PC-9 (cell line): ENCODE measurements at regions not wholly inside any gene's neighbourhood (a gene's known extent, or its start where the extent isn't known, plus 50 kb on each side); places are given as distances from the start of the nearest gene placed in this dataset.
A peak's percentile ranks its signal among the peaks of the same experiment; 100 is the strongest.

ENCODE experiments used
- BruUV-seq: library from RNA; stranded (reverse); fragments of 400-500 nt; replicated peaks from 2 replicates; lab custom pipeline; 2021; lab: Mats Ljungman, UMichigan
- CTCF ChIA-PET: fragments of 300-600 bp; sonication (Branson Sonifier 250); formaldehyde crosslinking; loops from one replicate; lab custom pipeline; 2022; ENCODE audit warnings: antibody characterized with exemption; lab: Charles Lee
- POLR2A ChIA-PET: fragments of 300-600 bp; sonication (Branson Sonifier 250); formaldehyde crosslinking; loops from one replicate; lab custom pipeline; 2022; ENCODE audit warnings: antibody characterized with exemption; ENCODE audit not compliant: unreplicated experiment; lab: Charles Lee
- DNase-seq, 2 experiments: peaks; one replicate each; pipeline versions ENCODE4 v3.0.0 to v3.0.0-alpha.2; 2015 to 2022; ENCODE audit warnings: mixed read lengths in 1 of 2
- H2AFZ ChIP-seq: fragments of 200-600 bp; sonication (generic); 2 replicates; pipeline ENCODE4 v1.8.1; 2017; ENCODE audit warnings: antibody characterized with exemption
- H3F3A ChIP-seq: fragments of 200-600 bp; sonication (generic); 2 replicates; pipeline ENCODE4 v1.8.1; 2017; ENCODE audit warnings: antibody characterized with exemption, mild to moderate bottlenecking, low read depth; ENCODE audit not compliant: insufficient read depth
- H3K27ac ChIP-seq: fragments of 200-600 bp; sonication (generic); 2 replicates; pipeline ENCODE4 v1.6.1; 2016; ENCODE audit warnings: mixed run types
- H3K27me3 ChIP-seq: fragments of 200-600 bp; sonication (generic); 2 replicates; pipeline ENCODE4 v1.6.1; 2016; ENCODE audit warnings: low read depth, mixed run types; ENCODE audit not compliant: insufficient read depth
- H3K36me3 ChIP-seq: fragments of 200-600 bp; sonication (generic); 2 replicates; pipeline ENCODE4 v1.6.1; 2016; ENCODE audit warnings: low read depth, mixed run types
- H3K4me1 ChIP-seq: fragments of 200-600 bp; sonication (generic); replicated peaks from 2 replicates; pipeline ENCODE4 v1.6.1; 2016; ENCODE audit warnings: mixed run types; ENCODE audit not compliant: insufficient read depth
- H3K4me2 ChIP-seq: fragments of 200-600 bp; sonication (generic); 2 replicates; pipeline ENCODE4 v1.6.1; 2017; ENCODE audit warnings: mixed run types
- H3K4me3 ChIP-seq: fragments of 200-600 bp; sonication (generic); 2 replicates; pipeline ENCODE4 v1.6.1; 2016; ENCODE audit warnings: mixed run types
- H3K79me2 ChIP-seq: fragments of 200-600 bp; sonication (generic); 2 replicates; pipeline ENCODE4 v1.6.1; 2017; ENCODE audit warnings: low read depth, mixed run types
- H3K9me2 ChIP-seq: fragments of 200-600 bp; sonication (generic); 2 replicates; pipeline ENCODE4 v1.8.1; 2017; ENCODE audit warnings: mild to moderate bottlenecking; ENCODE audit not compliant: insufficient read depth
- H3K9me3 ChIP-seq: fragments of 200-600 bp; sonication (generic); 2 replicates; pipeline ENCODE4 v1.8.1; 2016; ENCODE audit warnings: low read depth; ENCODE audit not compliant: insufficient read depth
- H4K20me1 ChIP-seq: fragments of 200-600 bp; sonication (generic); 2 replicates; pipeline ENCODE4 v1.8.1; 2017; ENCODE audit not compliant: insufficient read depth
- EZH2 ChIP-seq: fragments of 200-600 bp; sonication (generic); IDR thresholded peaks from 2 replicates; pipeline ENCODE4 v1.8.0; 2017; ENCODE audit warnings: antibody characterized with exemption, low read depth
- intact Hi-C: fragments of 100-400 bp; cut with micrococcal nuclease; formaldehyde crosslinking; loops from one replicate; pipeline ENCODE4 v1.10.0; 2022; ENCODE audit not compliant: unreplicated experiment
- TF ChIP-seq, protein P1 (sequence below): fragments of 200-600 bp; sonication (generic); conservative IDR thresholded peaks from 2 replicates; pipeline ENCODE4 v1.6.1; 2017; ENCODE audit warnings: mixed run types, antibody characterized with exemption, mild to moderate bottlenecking, moderate library complexity

DNA sequence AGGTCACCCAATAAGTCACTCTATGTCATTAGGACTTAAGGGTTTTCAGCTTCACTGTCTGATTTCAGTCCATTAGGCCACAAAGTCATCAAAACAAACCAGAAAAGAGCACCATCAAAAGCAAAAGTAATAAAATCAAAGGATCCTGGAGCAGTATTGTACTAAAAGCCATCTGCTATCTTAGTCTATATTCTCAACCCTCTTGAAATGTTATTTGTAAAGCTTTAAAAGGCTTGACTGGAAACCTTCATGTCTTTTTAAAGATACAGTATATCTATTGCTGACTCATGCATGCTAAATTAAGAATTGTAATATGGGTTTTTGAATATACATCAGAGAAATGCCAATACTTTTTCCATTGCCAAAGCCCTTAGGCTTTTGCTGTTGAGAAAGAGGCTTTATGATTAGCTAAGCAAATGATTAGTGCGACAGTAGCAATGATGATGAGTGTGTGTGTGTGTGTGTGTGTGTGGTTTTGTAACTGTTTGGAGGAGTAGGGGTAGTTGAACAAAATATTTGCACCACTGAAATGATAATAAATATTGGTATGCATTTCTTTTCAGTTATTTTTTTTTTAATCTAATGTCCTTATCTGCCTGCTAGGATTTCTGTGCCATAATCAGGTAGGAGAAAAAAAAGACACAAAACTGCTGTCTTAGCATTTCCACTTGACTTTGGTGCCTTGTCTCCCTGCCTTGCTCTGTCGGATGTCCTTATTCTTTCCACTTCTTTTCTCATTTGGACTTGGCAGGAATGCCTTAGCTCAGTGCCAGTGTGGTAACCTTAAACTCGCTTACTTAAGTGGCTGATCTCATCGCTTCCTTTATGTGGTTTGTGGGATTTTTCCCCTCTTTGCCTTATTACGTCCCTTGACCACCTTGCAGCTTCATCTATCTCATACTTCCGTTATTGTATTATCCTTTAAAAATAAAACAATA is 119.7 kb downstream of the PCDH7 start:
- Histone ChIP-seq H3F3A (0 out of 2 replicates have a peak, but pooled peaks cover 7% of the 10 kb centered on the region), H2AFZ (no peak overlapping the region), H3K27me3 (no peaks in the 10 kb centered on the region), H3K36me3 (no peaks in the 10 kb centered on the region), H3K4me1 (peaks cover 27% of the 10 kb centered on the region), H4K20me1 (no peaks in the 10 kb centered on the region), H3K27ac (no peak overlapping the region), H3K9me2 (no peaks in the 10 kb centered on the region), H3K4me3 (no peak overlapping the region), H3K9me3 (no peaks in the 10 kb centered on the region), H3K4me2 (no peak overlapping the region), H3K79me2 (no peaks in the 10 kb centered on the region)
- CTCF ChIA-PET: no interaction called here
- DNase-seq: peak in 1 of 2 experiments; percentile 59
- no TSS peak for BruUV-seq
- POLR2A ChIA-PET: no interaction called here
- TF ChIP-seq EZH2: no peak
- TF ChIP-seq, protein P1, sequence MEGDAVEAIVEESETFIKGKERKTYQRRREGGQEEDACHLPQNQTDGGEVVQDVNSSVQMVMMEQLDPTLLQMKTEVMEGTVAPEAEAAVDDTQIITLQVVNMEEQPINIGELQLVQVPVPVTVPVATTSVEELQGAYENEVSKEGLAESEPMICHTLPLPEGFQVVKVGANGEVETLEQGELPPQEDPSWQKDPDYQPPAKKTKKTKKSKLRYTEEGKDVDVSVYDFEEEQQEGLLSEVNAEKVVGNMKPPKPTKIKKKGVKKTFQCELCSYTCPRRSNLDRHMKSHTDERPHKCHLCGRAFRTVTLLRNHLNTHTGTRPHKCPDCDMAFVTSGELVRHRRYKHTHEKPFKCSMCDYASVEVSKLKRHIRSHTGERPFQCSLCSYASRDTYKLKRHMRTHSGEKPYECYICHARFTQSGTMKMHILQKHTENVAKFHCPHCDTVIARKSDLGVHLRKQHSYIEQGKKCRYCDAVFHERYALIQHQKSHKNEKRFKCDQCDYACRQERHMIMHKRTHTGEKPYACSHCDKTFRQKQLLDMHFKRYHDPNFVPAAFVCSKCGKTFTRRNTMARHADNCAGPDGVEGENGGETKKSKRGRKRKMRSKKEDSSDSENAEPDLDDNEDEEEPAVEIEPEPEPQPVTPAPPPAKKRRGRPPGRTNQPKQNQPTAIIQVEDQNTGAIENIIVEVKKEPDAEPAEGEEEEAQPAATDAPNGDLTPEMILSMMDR: no peak
- intact Hi-C loops: loop anchor here (5.0 kb wide), 1 partner anchor 68 kb away; no protein-coding TSS in a partner anchor

DNA sequence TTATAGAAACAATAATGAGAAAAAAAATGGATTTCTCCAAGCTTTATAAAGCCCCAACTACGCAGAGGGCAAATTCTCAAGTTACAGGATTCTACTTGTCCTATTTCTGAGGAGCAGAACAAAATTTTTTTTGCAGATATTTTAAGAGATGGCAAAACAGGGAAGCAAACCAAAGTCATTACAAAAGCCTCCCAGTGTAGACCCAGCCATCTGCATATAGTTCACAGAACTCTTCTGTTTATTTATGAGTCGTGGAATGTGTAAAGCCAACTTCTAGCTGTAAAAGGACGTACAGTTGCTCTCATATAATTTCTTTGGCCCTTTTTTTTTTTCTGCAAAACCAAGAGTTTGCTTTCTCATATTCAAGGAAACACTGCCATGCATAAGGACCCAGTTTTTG is 120.4 kb downstream of the PCDH7 start:
- no peaks in the 10 kb centered on the region for H3K79me2 ChIP-seq
- no peak for DNase-seq
- H3K4me3 ChIP-seq: no peak overlapping the region
- no peaks in the 10 kb centered on the region for H3K36me3 ChIP-seq
- no peaks in the 10 kb centered on the region for H3K27me3 ChIP-seq
- H2AFZ ChIP-seq: no peak overlapping the region
- CTCF ChIA-PET: no interaction called here
- intact Hi-C loops: no loop called here
- POLR2A ChIA-PET: no interaction called here
- no TSS peak for BruUV-seq
- no peaks in the 10 kb centered on the region for H3K9me2 ChIP-seq
- no peak overlapping the region for H3K27ac ChIP-seq
- TF ChIP-seq, protein P1: no peak
- no peak for TF ChIP-seq EZH2
- no peaks in the 10 kb centered on the region for H4K20me1 ChIP-seq
- H3K9me3 ChIP-seq: no peaks in the 10 kb centered on the region
- H3K4me2 ChIP-seq: no peak overlapping the region
- H3F3A ChIP-seq: 0 out of 2 replicates have a peak, but pooled peaks cover 7% of the 10 kb centered on the region
- H3K4me1 ChIP-seq: peaks cover 27% of the 10 kb centered on the region

DNA sequence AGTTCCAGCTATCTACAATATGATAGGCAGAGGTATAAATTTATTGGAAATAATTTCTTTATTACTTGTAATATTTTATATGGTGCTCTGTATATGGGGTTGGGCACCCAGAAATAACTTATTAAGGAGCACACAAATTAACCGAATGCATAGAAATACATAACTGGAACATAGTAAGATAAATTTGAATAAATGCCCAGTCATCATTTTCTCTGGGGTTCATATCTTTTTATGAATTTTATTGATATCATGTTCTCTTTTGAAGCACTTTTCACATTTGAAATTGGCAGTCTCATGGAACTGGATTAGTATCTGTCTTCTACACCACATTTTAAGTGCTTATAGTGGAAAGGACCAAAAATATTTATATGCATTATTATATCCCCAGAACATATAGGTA is 122.0 kb downstream of the PCDH7 start:
- ChIA-PET POLR2A (no interaction called here), CTCF (no interaction called here)
- Histone ChIP-seq H3K27me3 (no peaks in the 10 kb centered on the region), H3K79me2 (no peaks in the 10 kb centered on the region), H3K4me3 (no peak overlapping the region), H3K4me2 (no peak overlapping the region), H2AFZ (no peak overlapping the region), H3K36me3 (no peaks in the 10 kb centered on the region), H3K9me3 (no peaks in the 10 kb centered on the region), H3F3A (0 out of 2 replicates have a peak, but pooled peaks cover 3% of the 10 kb centered on the region), H3K4me1 (peaks cover 12% of the 10 kb centered on the region; the same call in 1 of the 2 replicates), H3K27ac (no peak overlapping the region), H3K9me2 (no peaks in the 10 kb centered on the region), H4K20me1 (no peaks in the 10 kb centered on the region)
- no TSS peak for BruUV-seq
- intact Hi-C loops: no loop called here
- DNase-seq: no peak
- TF ChIP-seq, protein P1: no peak
- no peak for TF ChIP-seq EZH2
